IgD-negative memory B cell (primary cell): ENCODE measurements at regions not wholly inside any gene's neighbourhood (a gene's known extent, or its start where the extent isn't known, plus 50 kb on each side); places are given as distances from the start of the nearest gene placed in this dataset.

Experiments used
- H3K27ac Mint-ChIP-seq, 3 donors: one replicate each; pipeline ENCODE4 v1.8.0; 2020 to 2022; ENCODE audit warnings: mild to moderate bottlenecking in 3 of 3, mixed read lengths in 3 of 3, moderate library complexity in 1 of 3
- H3K27me3 Mint-ChIP-seq: one replicate; pipeline ENCODE4 v1.8.0; 2021; ENCODE audit warnings: mixed read lengths
- H3K36me3 Mint-ChIP-seq: one replicate; pipeline ENCODE4 v1.8.0; 2020; ENCODE audit warnings: mild to moderate bottlenecking, mixed read lengths
- H3K4me1 Mint-ChIP-seq, 3 donors: one replicate each; pipeline ENCODE4 v1.8.0; 2020 to 2022; ENCODE audit warnings: mixed read lengths in 3 of 3, mild to moderate bottlenecking in 1 of 3
- H3K4me3 Mint-ChIP-seq, 4 donors: one replicate each; pipeline ENCODE4 v1.8.0; 2020 to 2022; ENCODE audit warnings: mild to moderate bottlenecking in 4 of 4, mixed read lengths in 4 of 4, moderate library complexity in 3 of 4
- H3K9me3 Mint-ChIP-seq, 3 donors: one replicate each; pipeline ENCODE4 v1.8.0; 2020 to 2021; ENCODE audit warnings: mixed read lengths in 3 of 3, mild to moderate bottlenecking in 1 of 3

DNA sequence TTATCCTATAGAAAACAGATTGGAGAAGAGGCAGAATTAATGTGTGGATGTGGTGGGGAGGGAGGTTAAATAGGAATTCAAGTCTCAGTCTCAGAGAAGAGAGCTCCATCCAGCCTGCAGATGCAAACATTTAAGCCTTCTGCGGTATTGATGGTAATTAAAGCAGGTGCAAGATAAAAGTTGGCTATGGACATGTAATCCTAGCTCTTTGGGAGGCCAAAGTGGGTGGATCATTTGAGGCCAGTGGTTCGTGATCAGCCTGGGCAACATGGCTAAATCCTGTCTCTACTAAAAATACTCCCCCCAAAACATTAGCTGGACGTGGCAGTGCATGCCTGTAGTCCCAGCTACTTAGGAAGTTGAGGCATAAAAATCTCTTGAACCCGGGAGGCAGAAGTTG is 332.7 kb downstream of the PABPC4L start:
- Mint-ChIP-seq H3K27me3 (no peaks in the 10 kb centered on the region), H3K27ac (no peak overlapping the region), H3K4me3 (no peak overlapping the region), H3K36me3 (no peaks in the 10 kb centered on the region), H3K4me1 (no peaks in the 10 kb centered on the region), H3K9me3 (peaks cover 0 to 4% (median 0%) of the 10 kb centered on the region in 3 donors)

GRCh38 chr4:133866328-133866699 is 335.3 kb downstream of the PABPC4L start:
- no peak overlapping the region for H3K4me3 Mint-ChIP-seq
- peaks cover 0 to 4% (median 0%) of the 10 kb centered on the region in 3 donors for H3K9me3 Mint-ChIP-seq
- H3K27ac Mint-ChIP-seq = no peak overlapping the region
- H3K27me3 Mint-ChIP-seq = no peaks in the 10 kb centered on the region
- no peaks in the 10 kb centered on the region for H3K4me1 Mint-ChIP-seq
- H3K36me3 Mint-ChIP-seq = no peaks in the 10 kb centered on the region

- Mint-ChIP-seq H3K4me3 (no peak overlapping the region), H3K9me3 (peaks cover 0 to 4% (median 0%) of the 10 kb centered on the region in 3 donors), H3K4me1 (no peaks in the 10 kb centered on the region), H3K27me3 (no peaks in the 10 kb centered on the region), H3K27ac (no peak overlapping the region), H3K36me3 (no peaks in the 10 kb centered on the region)
Observed at GRCh38 chr4:133865612-133866327, 335.8 kb downstream of the PABPC4L start.

GRCh38 chr4:133863153-133863552 is 338.4 kb downstream of the PABPC4L start:
- Mint-ChIP-seq H3K9me3 (peaks cover 0 to 4% (median 0%) of the 10 kb centered on the region in 3 donors), H3K4me3 (no peak overlapping the region), H3K4me1 (no peaks in the 10 kb centered on the region), H3K36me3 (no peaks in the 10 kb centered on the region), H3K27ac (no peak overlapping the region), H3K27me3 (no peaks in the 10 kb centered on the region)

DNA sequence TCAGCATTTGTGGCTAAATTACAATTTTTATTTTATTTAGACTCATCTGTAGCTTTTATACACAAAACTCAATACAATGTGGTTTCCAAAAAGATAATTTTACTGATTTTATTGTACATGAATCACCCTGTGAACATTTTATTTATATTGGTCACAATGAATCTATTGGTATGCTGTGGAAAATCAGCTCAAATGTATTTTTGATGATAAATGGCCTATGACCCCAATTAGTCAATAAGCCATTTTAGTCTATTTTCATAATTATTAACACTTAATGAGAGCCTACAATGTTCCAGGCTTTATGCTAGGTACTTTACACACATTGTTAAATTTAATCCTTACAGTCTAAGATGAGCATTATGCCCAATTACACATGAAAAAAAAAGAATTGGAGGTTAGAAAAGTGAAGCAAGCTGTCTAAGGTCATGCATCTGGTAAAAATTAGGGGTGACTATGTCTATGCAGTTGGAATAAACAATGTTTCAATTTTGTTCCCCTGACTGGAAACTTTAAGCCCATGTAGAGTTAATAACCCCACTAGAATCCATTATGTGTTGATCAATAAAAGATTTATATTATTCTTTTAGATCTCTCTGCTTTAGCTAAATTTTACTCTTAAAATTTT is 344.7 kb downstream of the PABPC4L start:
- peaks cover 1% of the 10 kb centered on the region for H3K36me3 Mint-ChIP-seq
- H3K4me3 Mint-ChIP-seq = no peak overlapping the region
- H3K27me3 Mint-ChIP-seq = no peaks in the 10 kb centered on the region
- H3K9me3 Mint-ChIP-seq = peaks cover 0 to 6% (median 2%) of the 10 kb centered on the region in 3 donors
- H3K27ac Mint-ChIP-seq = no peak overlapping the region
- no peaks in the 10 kb centered on the region for H3K4me1 Mint-ChIP-seq

DNA sequence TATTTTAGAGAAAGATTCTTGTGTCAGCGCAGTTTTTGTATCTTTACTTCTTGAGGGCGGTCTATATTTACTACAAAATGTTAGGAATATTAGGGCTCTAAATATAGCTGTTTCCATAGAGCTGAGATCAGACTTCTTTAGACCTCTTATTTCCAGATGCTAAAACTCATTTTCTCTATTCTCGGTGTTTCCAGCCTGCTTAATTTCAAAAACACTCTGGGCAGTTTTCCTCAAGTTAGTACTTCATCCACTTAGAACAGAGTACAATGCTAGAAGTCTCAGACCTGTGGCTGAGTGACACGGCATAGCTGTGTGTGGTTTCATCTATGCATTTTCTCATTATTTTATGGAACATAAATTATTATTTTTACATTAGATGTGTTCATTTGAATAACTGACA is 346.6 kb downstream of the PABPC4L start:
- no peak overlapping the region for H3K4me3 Mint-ChIP-seq
- no peaks in the 10 kb centered on the region for H3K27me3 Mint-ChIP-seq
- H3K4me1 Mint-ChIP-seq = no peaks in the 10 kb centered on the region
- H3K36me3 Mint-ChIP-seq = peaks cover 1% of the 10 kb centered on the region
- H3K27ac Mint-ChIP-seq = no peak overlapping the region
- peaks cover 0 to 9% (median 5%) of the 10 kb centered on the region in 3 donors for H3K9me3 Mint-ChIP-seq

DNA sequence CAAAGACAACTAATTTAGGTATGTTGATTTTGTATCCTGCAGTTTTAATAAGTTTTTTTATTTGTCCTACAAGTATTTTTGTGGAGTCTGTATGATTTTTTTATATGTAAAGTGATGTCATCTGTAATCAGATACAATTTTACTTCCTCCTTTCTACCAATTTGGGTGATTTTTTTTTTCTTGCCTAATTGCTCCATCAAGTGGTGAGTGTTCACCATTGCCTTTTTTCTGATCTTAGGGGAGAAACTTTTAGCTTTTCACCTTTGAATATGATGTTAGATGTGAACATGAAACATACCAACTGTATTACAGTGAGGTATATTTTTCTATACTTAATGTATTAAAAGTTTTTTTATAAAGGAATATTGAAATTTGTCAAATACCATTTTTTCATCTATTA is 362.3 kb downstream of the PABPC4L start:
- Mint-ChIP-seq H3K4me3 (no peak overlapping the region), H3K9me3 (peaks cover 1 to 29% (median 4%) of the 10 kb centered on the region in 3 donors), H3K4me1 (no peaks in the 10 kb centered on the region), H3K27me3 (no peaks in the 10 kb centered on the region), H3K27ac (no peak overlapping the region), H3K36me3 (no peaks in the 10 kb centered on the region)

DNA sequence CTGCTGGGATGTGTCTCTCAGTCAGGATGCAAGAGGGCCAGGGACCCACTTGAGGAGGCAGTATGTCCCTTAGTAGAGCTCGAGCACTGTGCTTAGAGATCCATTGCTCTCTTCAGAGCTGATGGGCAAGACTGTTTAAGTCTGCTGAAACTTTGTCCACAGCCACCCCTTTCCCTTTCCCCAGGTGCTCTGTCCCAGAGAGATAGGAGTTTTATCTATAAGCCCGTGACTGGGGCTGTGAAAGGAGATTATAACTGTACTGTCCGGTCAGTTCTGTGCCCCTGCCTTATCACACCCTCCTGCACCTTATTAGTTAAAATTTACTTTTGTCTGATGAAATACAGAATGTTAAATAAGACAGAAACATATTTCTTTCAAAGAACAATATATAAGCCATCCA is 378.4 kb downstream of the PABPC4L start:
- no peak overlapping the region for H3K27ac Mint-ChIP-seq
- no peaks in the 10 kb centered on the region for H3K27me3 Mint-ChIP-seq
- H3K9me3 Mint-ChIP-seq = peaks cover 1 to 15% (median 10%) of the 10 kb centered on the region in 3 donors
- H3K4me1 Mint-ChIP-seq = no peaks in the 10 kb centered on the region
- no peak overlapping the region for H3K4me3 Mint-ChIP-seq
- H3K36me3 Mint-ChIP-seq = no peaks in the 10 kb centered on the region

GRCh38 chr4:133812954-133813353 is 388.6 kb downstream of the PABPC4L start:
- no peak overlapping the region for H3K4me3 Mint-ChIP-seq
- H3K36me3 Mint-ChIP-seq = no peaks in the 10 kb centered on the region
- H3K27ac Mint-ChIP-seq = no peak overlapping the region
- no peaks in the 10 kb centered on the region for H3K4me1 Mint-ChIP-seq
- H3K9me3 Mint-ChIP-seq = peaks cover 0 to 9% (median 4%) of the 10 kb centered on the region in 3 donors
- no peaks in the 10 kb centered on the region for H3K27me3 Mint-ChIP-seq

DNA sequence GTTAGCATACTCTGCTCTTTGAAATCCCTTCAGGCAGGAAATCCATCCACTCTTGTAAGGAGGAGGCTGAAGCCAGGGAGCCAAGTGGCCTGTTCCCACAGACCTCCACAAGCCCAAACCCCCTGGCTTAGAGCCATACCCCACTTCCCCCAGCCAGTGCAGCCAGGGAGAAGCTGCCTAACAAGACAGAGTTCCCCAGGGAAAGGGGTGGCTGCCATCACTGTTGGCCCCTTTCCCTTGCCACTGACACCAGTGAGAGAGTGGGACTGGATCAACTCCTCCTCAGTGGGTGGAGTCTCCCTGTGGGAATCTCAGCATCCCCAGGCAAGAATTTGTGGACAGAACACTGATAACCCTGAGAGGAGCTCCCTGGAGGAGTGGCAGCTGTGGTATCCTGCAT is 389.4 kb downstream of the PABPC4L start:
- Mint-ChIP-seq H3K27ac (no peak overlapping the region), H3K36me3 (no peaks in the 10 kb centered on the region), H3K4me1 (no peaks in the 10 kb centered on the region), H3K4me3 (no peak overlapping the region), H3K27me3 (no peaks in the 10 kb centered on the region), H3K9me3 (peaks cover 0 to 5% (median 0%) of the 10 kb centered on the region in 3 donors)

GRCh38 chr4:133808151-133808550 is 393.4 kb downstream of the PABPC4L start:
- H3K9me3 Mint-ChIP-seq = peaks cover 0 to 4% (median 0%) of the 10 kb centered on the region in 3 donors
- no peak overlapping the region for H3K4me3 Mint-ChIP-seq
- no peak overlapping the region for H3K27ac Mint-ChIP-seq
- no peaks in the 10 kb centered on the region for H3K4me1 Mint-ChIP-seq
- no peaks in the 10 kb centered on the region for H3K27me3 Mint-ChIP-seq
- no peaks in the 10 kb centered on the region for H3K36me3 Mint-ChIP-seq

GRCh38 chr4:133803341-133803740 is 398.2 kb downstream of the PABPC4L start:
- H3K4me1 Mint-ChIP-seq = no peaks in the 10 kb centered on the region
- no peak overlapping the region for H3K27ac Mint-ChIP-seq
- H3K9me3 Mint-ChIP-seq = peaks cover 0 to 4% (median 0%) of the 10 kb centered on the region in 3 donors
- no peaks in the 10 kb centered on the region for H3K36me3 Mint-ChIP-seq
- no peak overlapping the region for H3K4me3 Mint-ChIP-seq
- H3K27me3 Mint-ChIP-seq = no peaks in the 10 kb centered on the region

DNA sequence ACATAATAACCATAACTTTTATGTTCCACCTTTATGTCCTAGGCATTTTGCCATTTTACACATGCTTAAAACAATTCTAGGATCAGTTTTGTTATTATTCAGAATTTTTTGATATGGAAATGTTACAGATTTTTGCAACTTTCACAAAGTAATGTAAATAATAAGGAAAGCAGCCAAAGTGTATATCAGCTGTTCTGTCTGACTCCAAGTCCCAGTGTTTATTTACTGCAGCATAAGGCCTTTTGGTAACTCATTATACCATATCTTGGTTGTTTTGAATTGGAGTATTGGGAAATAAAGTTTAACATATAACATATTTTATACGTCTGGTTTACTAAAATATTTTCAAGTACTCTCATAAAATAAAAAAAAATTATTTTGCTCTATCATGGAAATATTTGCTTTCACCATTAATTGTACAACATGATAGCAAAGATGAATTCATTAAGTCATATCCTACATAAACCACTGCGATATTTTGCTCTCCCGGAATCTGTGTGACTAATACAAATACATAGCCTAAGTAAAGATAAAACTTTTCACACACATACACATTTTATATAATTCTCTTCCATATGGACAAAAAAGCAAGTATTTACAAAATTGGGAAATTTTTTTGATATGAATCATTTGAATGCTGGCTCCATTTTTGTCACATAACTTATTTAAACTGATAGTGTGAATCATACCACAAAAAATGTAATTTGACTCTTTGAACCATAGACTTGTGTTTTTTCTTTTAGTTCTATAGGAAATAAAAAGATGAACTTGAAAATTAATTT is 399.0 kb downstream of the PABPC4L start:
- Mint-ChIP-seq H3K4me3 (no peak overlapping the region), H3K36me3 (no peaks in the 10 kb centered on the region), H3K27ac (no peak overlapping the region), H3K27me3 (no peaks in the 10 kb centered on the region), H3K4me1 (no peaks in the 10 kb centered on the region), H3K9me3 (peaks cover 0 to 4% (median 0%) of the 10 kb centered on the region in 3 donors)

DNA sequence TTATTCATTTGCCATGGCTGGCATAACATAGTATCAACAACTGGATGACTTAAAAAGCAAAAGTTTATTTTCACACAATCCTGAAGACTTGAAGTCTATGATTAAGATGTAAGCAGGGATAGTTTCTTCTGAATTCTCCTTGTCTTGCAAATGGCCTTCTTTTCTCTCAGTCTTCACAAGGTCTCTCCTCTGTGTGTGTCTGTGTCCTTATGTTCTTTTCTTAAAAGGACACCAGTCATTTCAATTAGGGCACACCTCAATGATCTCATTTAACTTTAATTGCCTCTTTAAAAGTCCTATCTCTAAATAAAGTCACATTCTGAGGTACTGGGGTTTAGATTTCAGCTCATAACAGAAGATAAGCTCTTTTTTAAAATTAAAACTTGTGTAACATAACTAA is 399.7 kb downstream of the PABPC4L start:
- no peaks in the 10 kb centered on the region for H3K36me3 Mint-ChIP-seq

GRCh38 chr4:133800966-133801365 is 400.6 kb downstream of the PABPC4L start:
- no peaks in the 10 kb centered on the region for H3K4me1 Mint-ChIP-seq
- no peaks in the 10 kb centered on the region for H3K27me3 Mint-ChIP-seq
- no peaks in the 10 kb centered on the region for H3K9me3 Mint-ChIP-seq
- H3K27ac Mint-ChIP-seq = no peak overlapping the region
- no peaks in the 10 kb centered on the region for H3K36me3 Mint-ChIP-seq
- H3K4me3 Mint-ChIP-seq = no peak overlapping the region

More for the DNA sequence above, 399.7 kb downstream of the PABPC4L start:
- no peaks in the 10 kb centered on the region for H3K4me1 Mint-ChIP-seq
- H3K27me3 Mint-ChIP-seq = no peaks in the 10 kb centered on the region
- no peak overlapping the region for H3K4me3 Mint-ChIP-seq
- peaks cover 0 to 4% (median 0%) of the 10 kb centered on the region in 3 donors for H3K9me3 Mint-ChIP-seq
- no peak overlapping the region for H3K27ac Mint-ChIP-seq
